PC-3 (cell line): ENCODE measurements at regions not wholly inside any gene's neighbourhood (a gene's known extent, or its start where the extent isn't known, plus 50 kb on each side); places are given as distances from the start of the nearest gene placed in this dataset.

Experiments used
- ATAC-seq: fragments of 200-7000 bp; cut with Tn5 transposase; 2 replicates; pipeline ENCODE4 v1.9.1; 2020; ENCODE audit warnings: mild to moderate bottlenecking, moderate library complexity
- BruUV-seq: library from RNA; stranded (reverse); fragments of 400-500 nt; replicated peaks from 2 replicates; lab custom pipeline; 2021; lab: Mats Ljungman, UMichigan
- CTCF ChIA-PET: fragments of 300-600 bp; sonication (Branson Sonifier 250); formaldehyde crosslinking; loops from one replicate; lab custom pipeline; 2022; ENCODE audit warnings: antibody characterized with exemption; lab: Charles Lee
- POLR2A ChIA-PET: fragments of 300-600 bp; sonication (Branson Sonifier 250); formaldehyde crosslinking; loops from one replicate; lab custom pipeline; 2022; ENCODE audit warnings: antibody characterized with exemption; ENCODE audit not compliant: unreplicated experiment; lab: Charles Lee
- DNase-seq: peaks from one replicate; pipeline ENCODE4 v3.0.0-alpha.2; 2015
- H2AFZ ChIP-seq: fragments of 300-600 bp; sonication (generic); 2 replicates; pipeline ENCODE4 v1.6.0; 2016; ENCODE audit warnings: antibody characterized with exemption, low read length
- H3F3A ChIP-seq: fragments of 300-600 bp; sonication (generic); one replicate; pipeline ENCODE4 v1.6.0; 2017; ENCODE audit warnings: antibody characterized with exemption, low read length, control low read depth, mild to moderate bottlenecking; ENCODE audit not compliant: unreplicated experiment
- H3K27ac ChIP-seq: fragments of 300-600 bp; sonication (generic); 2 replicates; pipeline ENCODE4 v1.5.1; 2016; ENCODE audit warnings: mild to moderate bottlenecking, low read length
- H3K27me3 ChIP-seq: fragments of 300-600 bp; sonication (generic); 2 replicates; pipeline ENCODE4 v1.6.1; 2016; ENCODE audit warnings: low read length, mixed read lengths
- H3K36me3 ChIP-seq: fragments of 300-600 bp; sonication (generic); 2 replicates; pipeline ENCODE4 v1.6.1; 2016; ENCODE audit warnings: low read depth, mixed run types, low read length, mixed read lengths
- H3K4me1 ChIP-seq: fragments of 300-600 bp; sonication (generic); 2 replicates; pipeline ENCODE4 v1.5.1; 2016; ENCODE audit warnings: low read length; ENCODE audit not compliant: insufficient read depth
- H3K4me2 ChIP-seq: fragments of 300-600 bp; sonication (generic); 2 replicates; pipeline ENCODE4 v1.6.0; 2016; ENCODE audit warnings: low read length
- H3K4me3 ChIP-seq: fragments of 300-600 bp; sonication (generic); 2 replicates; pipeline ENCODE4 v1.5.1; 2016; ENCODE audit warnings: mild to moderate bottlenecking, low read length, mixed read lengths
- H3K79me2 ChIP-seq: fragments of 300-600 bp; sonication (generic); 2 replicates; pipeline ENCODE4 v1.6.1; 2017; ENCODE audit warnings: low read length, mixed read lengths
- H3K9ac ChIP-seq: fragments of 300-600 bp; sonication (generic); 2 replicates; pipeline ENCODE4 v1.6.0; 2016; ENCODE audit warnings: mild to moderate bottlenecking, low read length
- H3K9me2 ChIP-seq: fragments of 300-600 bp; sonication (generic); replicated peaks from 2 replicates; pipeline ENCODE4 v1.6.1; 2016; ENCODE audit warnings: mixed run types, low read length, mixed read lengths
- H3K9me3 ChIP-seq: fragments of 300-600 bp; sonication (generic); 2 replicates; pipeline ENCODE4 v1.6.1; 2016; ENCODE audit warnings: low read length, mixed read lengths
- H4K20me1 ChIP-seq: fragments of 300-600 bp; sonication (generic); 2 replicates; pipeline ENCODE4 v1.6.1; 2016; ENCODE audit warnings: low read length, mixed read lengths
- EZH2 ChIP-seq: fragments of 300-600 bp; sonication (generic); IDR thresholded peaks from one replicate; pipeline ENCODE4 v1.6.1; 2017; ENCODE audit warnings: antibody characterized with exemption, mild to moderate bottlenecking, low read length; ENCODE audit not compliant: unreplicated experiment
- EZH2phosphoT487 ChIP-seq: fragments of 300-600 bp; sonication (generic); IDR thresholded peaks from 2 replicates; pipeline ENCODE4 v1.6.1; 2018; ENCODE audit warnings: mild to moderate bottlenecking, antibody characterized with exemption, low read length, borderline replicate concordance
- intact Hi-C: fragments of 100-400 bp; cut with micrococcal nuclease; formaldehyde crosslinking; loops from 2 replicates; pipeline ENCODE4 v1.9.0; 2023
- TF ChIP-seq, protein P1 (sequence below): fragments of 300-600 bp; sonication (generic); conservative IDR thresholded peaks from 2 replicates; pipeline ENCODE4 v1.5.1; 2017; ENCODE audit warnings: antibody characterized with exemption, low read depth, mild to moderate bottlenecking, low read length

DNA sequence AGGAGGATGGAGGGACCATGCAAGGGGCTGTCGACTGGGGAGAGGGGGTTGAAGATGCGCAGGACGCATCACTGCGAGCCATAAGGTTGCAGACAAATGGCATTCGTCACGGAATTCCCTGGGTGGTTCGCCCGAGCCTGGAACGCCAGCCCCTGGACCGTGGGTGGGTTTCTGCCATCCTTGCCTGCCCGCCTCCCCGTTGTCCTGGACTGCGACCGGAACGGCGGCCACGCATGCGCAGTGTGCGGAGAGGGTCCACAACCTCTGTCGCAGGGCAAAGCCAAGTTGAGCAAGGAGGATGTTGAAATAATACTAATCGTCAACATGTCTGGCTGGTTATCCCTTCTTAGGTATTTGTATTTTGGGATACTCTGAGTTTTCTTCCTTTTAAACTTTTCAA lies 932.2 kb downstream of the NLGN4Y start:
- Histone ChIP-seq H3K9ac (no peak overlapping the region), H3K36me3 (no peaks in the 10 kb centered on the region), H3K79me2 (no peaks in the 10 kb centered on the region), H3K27ac (no peak overlapping the region), H3K9me2 (no peaks in the 10 kb centered on the region), H3F3A (no peaks in the 10 kb centered on the region), H2AFZ (no peak overlapping the region), H4K20me1 (no peaks in the 10 kb centered on the region), H3K4me1 (no peaks in the 10 kb centered on the region), H3K4me3 (no peak overlapping the region), H3K9me3 (no peaks in the 10 kb centered on the region), H3K4me2 (no peak overlapping the region), H3K27me3 (no peaks in the 10 kb centered on the region)
- DNase-seq, result no peak
- no peak for ATAC-seq
- CTCF ChIA-PET, result no interaction called here
- BruUV-seq, result no TSS peak
- POLR2A ChIA-PET, result no interaction called here
- TF ChIP-seq EZH2, result no peak
- TF ChIP-seq EZH2phosphoT487, result no peak
- TF ChIP-seq, protein P1, sequence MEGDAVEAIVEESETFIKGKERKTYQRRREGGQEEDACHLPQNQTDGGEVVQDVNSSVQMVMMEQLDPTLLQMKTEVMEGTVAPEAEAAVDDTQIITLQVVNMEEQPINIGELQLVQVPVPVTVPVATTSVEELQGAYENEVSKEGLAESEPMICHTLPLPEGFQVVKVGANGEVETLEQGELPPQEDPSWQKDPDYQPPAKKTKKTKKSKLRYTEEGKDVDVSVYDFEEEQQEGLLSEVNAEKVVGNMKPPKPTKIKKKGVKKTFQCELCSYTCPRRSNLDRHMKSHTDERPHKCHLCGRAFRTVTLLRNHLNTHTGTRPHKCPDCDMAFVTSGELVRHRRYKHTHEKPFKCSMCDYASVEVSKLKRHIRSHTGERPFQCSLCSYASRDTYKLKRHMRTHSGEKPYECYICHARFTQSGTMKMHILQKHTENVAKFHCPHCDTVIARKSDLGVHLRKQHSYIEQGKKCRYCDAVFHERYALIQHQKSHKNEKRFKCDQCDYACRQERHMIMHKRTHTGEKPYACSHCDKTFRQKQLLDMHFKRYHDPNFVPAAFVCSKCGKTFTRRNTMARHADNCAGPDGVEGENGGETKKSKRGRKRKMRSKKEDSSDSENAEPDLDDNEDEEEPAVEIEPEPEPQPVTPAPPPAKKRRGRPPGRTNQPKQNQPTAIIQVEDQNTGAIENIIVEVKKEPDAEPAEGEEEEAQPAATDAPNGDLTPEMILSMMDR, result no peak
- intact Hi-C loops, result no loop called here

DNA sequence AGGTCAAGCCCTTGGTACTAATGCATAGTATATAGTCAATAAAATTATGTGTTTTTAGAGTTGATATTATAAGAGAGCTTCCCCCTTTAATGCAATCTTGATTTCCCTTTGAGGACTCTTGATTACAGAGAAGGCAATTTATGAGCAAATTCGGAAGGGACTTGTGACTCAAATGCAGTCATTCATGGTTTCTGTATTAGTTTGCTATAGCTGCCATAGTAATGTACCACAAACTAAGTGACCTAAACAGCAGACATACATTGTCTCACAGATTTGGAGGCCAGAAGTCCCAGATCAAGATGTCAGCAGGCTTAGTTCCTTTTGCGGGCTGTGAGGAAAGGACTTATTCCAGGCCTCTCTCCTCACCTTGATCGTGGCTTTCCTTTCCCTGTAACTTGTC lies 933.4 kb downstream of the NLGN4Y start:
- Histone ChIP-seq H3K27me3 (no peaks in the 10 kb centered on the region), H3K4me1 (no peaks in the 10 kb centered on the region), H3K9ac (no peak overlapping the region), H3K79me2 (no peaks in the 10 kb centered on the region), H3K9me2 (no peaks in the 10 kb centered on the region), H4K20me1 (no peaks in the 10 kb centered on the region), H3K4me3 (no peak overlapping the region), H3K36me3 (no peaks in the 10 kb centered on the region), H3K9me3 (no peaks in the 10 kb centered on the region), H2AFZ (no peak overlapping the region), H3K27ac (no peak overlapping the region), H3F3A (no peaks in the 10 kb centered on the region), H3K4me2 (no peak overlapping the region)
- BruUV-seq, result no TSS peak
- CTCF ChIA-PET, result no interaction called here
- no peak for TF ChIP-seq EZH2phosphoT487
- POLR2A ChIA-PET, result no interaction called here
- DNase-seq (no peak), ATAC-seq (no peak)
- intact Hi-C loops, result no loop called here

DNA sequence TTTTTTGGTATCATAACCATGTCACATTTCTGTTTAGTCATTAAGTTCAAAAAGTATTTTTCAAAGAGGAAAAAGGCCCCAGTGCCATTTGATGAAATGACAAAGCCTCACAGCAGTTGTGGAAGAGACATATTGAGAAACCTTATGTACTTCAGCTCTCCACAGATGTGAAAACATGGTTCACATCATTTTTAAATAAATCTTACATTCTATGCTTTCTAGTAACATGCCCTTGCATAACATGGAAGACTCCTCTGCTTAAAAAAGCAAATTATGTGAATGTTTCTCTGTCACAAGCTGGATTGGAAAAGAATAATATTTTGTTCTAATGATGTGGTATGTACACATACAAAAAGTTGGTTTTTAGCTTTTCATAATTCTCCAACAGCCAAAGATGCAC lies 934.1 kb downstream of the NLGN4Y start:
- Histone ChIP-seq H3F3A (no peaks in the 10 kb centered on the region), H3K79me2 (no peaks in the 10 kb centered on the region), H3K4me1 (no peaks in the 10 kb centered on the region), H3K4me3 (no peak overlapping the region), H2AFZ (no peak overlapping the region), H4K20me1 (no peaks in the 10 kb centered on the region), H3K36me3 (no peaks in the 10 kb centered on the region), H3K9me2 (no peaks in the 10 kb centered on the region), H3K4me2 (no peak overlapping the region), H3K9ac (no peak overlapping the region), H3K27me3 (no peaks in the 10 kb centered on the region), H3K9me3 (no peaks in the 10 kb centered on the region), H3K27ac (no peak overlapping the region)
- ATAC-seq (no peak), DNase-seq (no peak)
- intact Hi-C loops, result no loop called here
- POLR2A ChIA-PET, result no interaction called here
- no peak for TF ChIP-seq EZH2
- TF ChIP-seq, protein P1, result no peak
- TF ChIP-seq EZH2phosphoT487, result no peak
- CTCF ChIA-PET, result no interaction called here
- BruUV-seq, result no TSS peak
